Mucosa of rectum (tissue), 2 donors: ENCODE measurements at regions not wholly inside any gene's neighbourhood (a gene's known extent, or its start where the extent isn't known, plus 50 kb on each side); places are given as distances from the start of the nearest gene placed in this dataset.

Experiments
- H3K27ac ChIP-seq, 2 donors: one replicate each; pipeline ENCODE4 v1.7.0; 2013; ENCODE audit warnings: inconsistent platforms in 2 of 2, low read depth in 2 of 2, low read length in 2 of 2
- H3K27me3 ChIP-seq, 2 donors: one replicate each; pipeline ENCODE4 v1.7.0; 2013; ENCODE audit warnings: low read length in 2 of 2; ENCODE audit not compliant: control insufficient read depth in 2 of 2, insufficient read depth in 2 of 2
- H3K36me3 ChIP-seq, 2 donors: one replicate each; pipeline ENCODE4 v1.7.0; 2013; ENCODE audit warnings: low read length in 2 of 2; ENCODE audit not compliant: control insufficient read depth in 2 of 2, insufficient read depth in 2 of 2
- H3K4me1 ChIP-seq, 2 donors: one replicate each; pipeline ENCODE4 v1.7.0; 2013; ENCODE audit warnings: low read length in 2 of 2, mild to moderate bottlenecking in 1 of 2; ENCODE audit not compliant: control insufficient read depth in 2 of 2, insufficient read depth in 2 of 2
- H3K4me3 ChIP-seq, 2 donors: one replicate each; pipeline ENCODE4 v1.7.0; 2013; ENCODE audit warnings: low read length in 2 of 2
- H3K9ac ChIP-seq, 2 donors: one replicate each; pipeline ENCODE4 v1.7.0; 2013; ENCODE audit warnings: low read length in 2 of 2, low read depth in 1 of 2, mild to moderate bottlenecking in 1 of 2
- H3K9me3 ChIP-seq, 2 donors: one replicate each; pipeline ENCODE4 v1.7.0; 2013; ENCODE audit warnings: low read length in 2 of 2; ENCODE audit not compliant: control insufficient read depth in 2 of 2
- donor health status: healthy.
- donor health status: Normal muscosa, but diverticular disease.

DNA sequence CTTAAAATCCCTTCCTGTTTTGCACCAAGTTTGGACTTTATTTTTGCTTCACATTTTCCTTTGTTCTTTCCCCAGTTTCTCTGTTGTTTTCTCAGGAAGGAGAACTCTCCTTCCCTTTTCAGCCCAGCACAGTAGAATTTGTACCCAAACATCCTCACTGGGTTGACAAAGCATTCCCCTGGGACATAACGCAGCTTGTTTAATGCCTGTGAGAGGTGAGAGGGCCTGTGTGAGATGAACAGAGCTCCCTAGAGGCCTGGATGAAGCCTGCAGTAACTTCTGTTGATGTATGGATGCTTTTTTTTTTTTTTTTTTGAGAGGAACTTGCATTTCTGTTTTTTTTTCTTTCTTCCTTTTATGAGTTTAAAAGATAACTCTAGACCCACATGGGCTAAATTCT, 104.9 kb upstream of the SLC22A23 start:
- H3K4me1 ChIP-seq, result no peaks in the 10 kb centered on the region

DNA sequence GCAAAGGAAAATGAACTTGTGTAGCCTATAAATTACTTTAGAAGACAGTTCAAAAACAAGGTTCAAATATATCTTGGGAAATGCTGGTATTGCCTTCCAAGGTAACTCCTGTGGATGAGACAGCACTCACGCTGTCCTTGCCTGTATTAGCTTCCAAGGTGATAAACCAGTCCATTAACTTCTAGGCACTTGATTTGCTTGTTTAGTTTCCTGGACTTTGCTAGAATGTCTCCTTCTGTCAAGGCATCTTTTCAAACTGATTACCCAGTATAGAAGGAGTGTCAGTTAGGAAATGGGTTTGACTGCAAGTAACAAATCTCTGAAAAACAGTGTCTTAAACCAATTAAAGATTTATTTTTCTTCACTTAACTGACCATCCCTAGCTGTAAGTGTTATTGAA, 103.4 kb upstream of the SLC22A23 start:
- H3K4me3 ChIP-seq, result no peak overlapping the region
- H3K36me3 ChIP-seq, result no peaks in the 10 kb centered on the region
- H3K9ac ChIP-seq, result no peak overlapping the region
- H3K27me3 ChIP-seq, result no peaks in the 10 kb centered on the region
- H3K4me1 ChIP-seq, result no peaks in the 10 kb centered on the region
- no peaks in the 10 kb centered on the region for H3K9me3 ChIP-seq
- H3K27ac ChIP-seq, result no peak overlapping the region

More for the DNA sequence above, 104.9 kb upstream of the SLC22A23 start:
- H3K4me3 ChIP-seq, result no peak overlapping the region
- H3K27ac ChIP-seq, result no peak overlapping the region
- H3K27me3 ChIP-seq, result no peaks in the 10 kb centered on the region
- no peaks in the 10 kb centered on the region for H3K36me3 ChIP-seq
- H3K9me3 ChIP-seq, result no peaks in the 10 kb centered on the region
- no peak overlapping the region for H3K9ac ChIP-seq

DNA sequence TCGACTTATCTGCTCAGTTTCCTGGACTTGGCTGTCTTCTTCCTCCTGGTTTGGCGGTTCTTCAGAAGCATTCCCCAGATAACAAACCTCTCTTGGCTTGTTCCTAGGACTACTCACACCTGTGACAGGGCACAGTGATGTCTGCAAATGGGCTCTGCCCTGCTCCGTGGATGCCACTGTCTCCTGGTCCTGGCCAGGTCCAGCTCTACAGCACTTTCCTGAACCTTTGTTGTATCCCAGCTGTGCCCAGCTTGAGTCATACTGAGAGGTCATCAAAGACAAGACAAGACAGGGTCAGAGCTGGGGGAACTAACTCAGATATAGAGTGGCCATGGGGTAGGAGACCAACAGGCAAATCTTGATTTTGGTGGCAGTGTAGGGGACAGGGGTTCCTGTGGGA, 102.7 kb upstream of the SLC22A23 start:
- Histone ChIP-seq H3K4me3 (no peak overlapping the region), H3K27me3 (no peaks in the 10 kb centered on the region), H3K27ac (no peak overlapping the region)

DNA sequence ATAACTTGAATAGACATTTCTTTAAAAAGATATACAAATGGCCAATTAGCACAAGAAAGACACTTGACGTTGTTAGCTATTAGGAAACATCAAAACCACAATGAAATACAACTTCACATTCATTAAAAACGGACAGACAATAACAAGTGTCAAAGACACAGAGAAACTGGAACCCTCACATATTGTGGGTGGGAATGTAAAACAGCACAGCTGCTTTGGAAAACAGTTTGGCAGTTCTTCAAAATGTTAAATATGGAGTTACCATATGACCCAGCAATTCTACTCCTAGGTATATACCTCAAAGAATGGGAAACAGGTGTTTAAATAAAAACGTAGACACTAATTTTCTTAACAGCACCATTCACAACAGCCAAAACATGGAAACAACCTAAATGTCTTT, 100.5 kb upstream of the SLC22A23 start:
- Histone ChIP-seq H3K27ac (no peak overlapping the region), H3K9ac (no peak overlapping the region), H3K27me3 (no peaks in the 10 kb centered on the region), H3K9me3 (no peaks in the 10 kb centered on the region), H3K36me3 (no peaks in the 10 kb centered on the region), H3K4me1 (no peaks in the 10 kb centered on the region), H3K4me3 (no peak overlapping the region)

More for the DNA sequence above, 102.7 kb upstream of the SLC22A23 start:
- H3K36me3 ChIP-seq, result no peaks in the 10 kb centered on the region
- H3K9ac ChIP-seq, result no peak overlapping the region
- H3K4me1 ChIP-seq, result no peaks in the 10 kb centered on the region
- H3K9me3 ChIP-seq, result no peaks in the 10 kb centered on the region

DNA sequence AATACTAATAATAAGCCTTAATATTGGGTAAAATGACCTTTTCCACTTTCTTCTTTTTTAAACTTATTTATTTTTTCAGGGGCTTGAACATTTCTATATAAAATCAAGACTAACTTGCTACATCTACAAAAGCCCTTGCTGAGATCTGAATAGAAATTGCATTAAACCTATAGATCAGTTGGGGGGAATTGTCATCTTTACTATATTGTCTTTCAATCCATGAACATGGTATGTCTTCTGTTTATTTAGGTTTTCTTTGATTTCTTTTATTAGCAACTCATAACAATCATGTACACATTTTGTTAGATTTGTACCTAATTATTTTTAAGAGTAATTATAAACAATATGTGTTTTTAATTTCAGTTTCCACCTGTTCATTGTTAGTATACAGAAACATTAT, 96.4 kb upstream of the SLC22A23 start:
- Histone ChIP-seq H3K9ac (no peak overlapping the region), H3K4me1 (peaks cover 0 to 4% of the 10 kb centered on the region in 2 donors), H3K4me3 (no peak overlapping the region), H3K9me3 (no peaks in the 10 kb centered on the region), H3K36me3 (no peaks in the 10 kb centered on the region), H3K27me3 (no peaks in the 10 kb centered on the region), H3K27ac (no peak overlapping the region)

DNA sequence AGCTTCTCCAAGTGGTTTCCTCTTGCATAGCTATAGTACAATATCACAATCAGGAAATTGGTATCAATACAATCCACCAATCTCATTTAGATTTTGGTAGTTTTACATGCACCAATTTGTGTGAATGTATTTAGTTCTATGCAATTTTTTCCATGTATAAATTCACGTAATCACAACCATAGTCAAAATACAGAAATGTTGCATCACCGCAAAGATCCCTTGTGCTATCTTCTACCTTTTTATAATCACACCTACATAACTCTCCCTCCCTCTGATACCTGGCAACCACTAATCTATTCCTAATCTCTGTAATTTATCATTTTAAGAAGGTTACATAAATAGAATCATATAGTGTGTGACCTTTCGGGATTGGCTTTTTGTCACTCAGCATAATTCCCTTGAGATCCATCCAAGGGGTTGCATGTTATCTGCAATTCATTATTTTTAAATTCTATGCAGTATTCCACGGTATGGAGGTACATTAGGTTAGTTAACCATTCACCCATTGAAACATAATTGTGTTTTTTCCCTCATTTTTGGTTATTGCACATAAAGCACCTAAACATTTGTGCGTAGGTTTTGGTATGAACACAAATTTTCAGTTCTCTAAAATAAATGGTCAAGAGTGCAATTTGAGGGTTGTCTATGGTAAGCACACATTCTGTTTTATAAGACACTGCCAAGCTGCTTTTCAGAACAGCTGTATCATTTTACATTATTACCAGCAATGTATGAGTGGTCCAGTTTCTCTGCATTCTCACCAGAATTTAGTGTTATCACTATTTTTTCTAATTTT, 95.1 kb upstream of the SLC22A23 start:
- Histone ChIP-seq H3K4me1 (peaks cover 0 to 8% of the 10 kb centered on the region in 2 donors), H3K27ac (no peak overlapping the region), H3K4me3 (no peak overlapping the region), H3K36me3 (no peaks in the 10 kb centered on the region), H3K9me3 (no peaks in the 10 kb centered on the region), H3K9ac (no peak overlapping the region), H3K27me3 (no peaks in the 10 kb centered on the region)

DNA sequence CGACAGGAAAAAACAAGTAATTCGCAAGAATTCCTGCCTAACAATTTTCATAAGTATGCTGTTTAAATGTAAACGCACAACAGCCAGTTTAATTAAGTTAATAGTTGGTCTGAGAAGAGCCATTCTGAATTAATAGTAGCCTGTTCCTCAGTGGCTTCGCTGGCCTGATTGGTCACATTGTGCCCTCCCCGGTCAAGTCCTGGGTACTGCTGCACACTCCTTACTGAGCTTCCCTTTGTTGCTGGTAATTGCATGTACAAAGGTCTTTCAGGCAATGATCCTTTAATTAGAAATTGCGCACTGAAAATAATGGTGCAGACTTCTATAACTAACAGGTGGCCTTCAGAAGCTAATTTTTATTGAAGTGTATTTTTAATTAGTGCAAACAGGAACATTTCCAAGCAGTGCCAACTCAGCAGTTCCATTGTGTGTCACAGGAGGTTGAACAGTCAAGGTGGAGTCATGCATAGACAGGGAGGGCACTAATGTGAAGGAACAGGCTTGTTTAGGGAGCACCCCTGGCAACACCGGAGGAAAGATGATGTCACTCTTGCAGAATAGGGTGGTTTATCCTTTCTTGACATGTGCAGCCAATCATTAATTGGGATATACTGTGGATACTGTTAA, 92.6 kb upstream of the SLC22A23 start:
- Histone ChIP-seq H3K4me1 (peaks cover 6 to 16% of the 10 kb centered on the region in 2 donors), H3K36me3 (no peaks in the 10 kb centered on the region), H3K27ac (no peak overlapping the region), H3K9ac (no peak overlapping the region), H3K4me3 (no peak overlapping the region), H3K27me3 (no peaks in the 10 kb centered on the region), H3K9me3 (no peaks in the 10 kb centered on the region)

DNA sequence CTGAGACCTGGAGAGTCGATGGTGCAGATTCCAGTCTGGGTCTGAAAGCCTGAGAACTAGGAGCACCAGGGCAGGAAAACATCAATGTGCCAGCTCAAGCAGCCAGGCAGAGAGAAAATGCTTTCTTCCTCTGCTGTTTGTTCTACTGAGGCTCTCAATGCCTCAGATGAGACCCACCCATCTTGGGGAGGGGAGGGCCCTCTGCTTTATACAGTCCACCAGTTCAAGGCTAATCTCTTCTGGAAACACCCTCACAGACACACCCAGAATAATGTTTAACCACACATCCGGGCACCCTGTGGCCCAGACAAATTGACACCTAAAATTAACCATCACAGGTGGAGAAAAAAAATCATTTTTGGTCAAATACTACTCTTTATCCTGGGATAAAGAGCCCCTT, 89.3 kb upstream of the SLC22A23 start:
- peak overlapping the region in 1 of 2 donors; percentile 14 for H3K9ac ChIP-seq
- H3K4me1 ChIP-seq, result peaks cover 12 to 26% of the 10 kb centered on the region in 2 donors
- H3K4me3 ChIP-seq, result no peak overlapping the region
- H3K9me3 ChIP-seq, result no peaks in the 10 kb centered on the region
- H3K36me3 ChIP-seq, result no peaks in the 10 kb centered on the region
- no peaks in the 10 kb centered on the region for H3K27me3 ChIP-seq
- H3K27ac ChIP-seq, result peak overlapping the region; percentile 49 to 75

DNA sequence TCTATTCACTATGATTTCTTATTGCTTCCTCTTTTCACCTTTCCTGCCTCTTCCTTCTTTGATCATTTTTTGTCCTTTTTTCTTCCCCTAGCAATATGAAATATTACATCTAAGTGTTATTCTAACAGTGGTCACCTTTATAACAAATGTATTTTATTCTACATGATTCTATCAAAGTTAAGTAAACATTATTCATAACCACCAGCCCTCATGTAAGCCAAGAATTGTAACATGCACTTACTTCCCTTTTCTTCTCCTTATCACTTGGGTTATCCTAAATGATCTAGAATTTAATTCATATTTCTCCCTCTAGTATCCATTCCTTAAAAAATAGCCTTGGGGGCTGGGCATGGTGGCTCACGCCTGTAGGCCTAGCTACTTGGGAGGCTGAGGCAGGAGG, 88.3 kb upstream of the SLC22A23 start:
- H3K27ac ChIP-seq, result peak overlapping the region; percentile 63 to 70
- no peaks in the 10 kb centered on the region for H3K9me3 ChIP-seq
- no peak overlapping the region for H3K9ac ChIP-seq
- H3K4me1 ChIP-seq, result peaks cover 16 to 36% of the 10 kb centered on the region in 2 donors
- peak overlapping the region in 1 of 2 donors; percentile 15 for H3K4me3 ChIP-seq
- no peaks in the 10 kb centered on the region for H3K36me3 ChIP-seq
- no peaks in the 10 kb centered on the region for H3K27me3 ChIP-seq

DNA sequence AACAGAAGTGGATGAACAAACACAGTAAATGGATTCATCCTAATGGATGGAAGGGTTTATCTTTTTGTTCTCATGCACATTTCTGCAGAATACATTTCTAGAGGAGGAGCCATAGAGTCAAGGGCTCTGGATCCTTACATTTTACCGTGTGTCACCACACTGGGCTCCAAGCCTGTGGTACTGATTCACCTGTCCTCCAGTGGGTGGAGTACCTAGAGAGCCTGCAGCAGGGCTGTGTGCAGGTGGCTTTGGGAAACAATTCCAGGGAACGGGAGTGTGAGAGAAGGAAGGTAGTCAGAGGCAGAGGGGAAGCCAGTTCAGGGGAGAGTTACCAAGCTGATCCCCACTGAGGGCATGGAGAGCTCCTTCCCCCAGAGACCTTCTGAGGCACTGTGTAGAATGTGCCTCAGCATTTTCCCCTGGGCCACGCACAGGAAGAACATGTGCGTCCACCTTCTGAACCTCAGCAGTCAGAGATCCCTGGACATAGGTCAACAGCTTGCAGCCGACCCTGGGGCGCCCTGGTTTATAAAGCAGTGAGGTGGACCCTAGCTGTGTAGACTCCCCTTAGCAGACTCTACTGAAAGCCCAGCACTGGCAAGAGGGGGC, 85.3 kb upstream of the SLC22A23 start:
- H3K9ac ChIP-seq, result no peak overlapping the region
- H3K4me1 ChIP-seq, result peaks cover 17 to 33% of the 10 kb centered on the region in 2 donors
- H3K9me3 ChIP-seq, result no peaks in the 10 kb centered on the region
- no peaks in the 10 kb centered on the region for H3K27me3 ChIP-seq
- H3K27ac ChIP-seq, result peak overlapping the region in 1 of 2 donors; percentile 58
- H3K36me3 ChIP-seq, result no peaks in the 10 kb centered on the region
- H3K4me3 ChIP-seq, result no peak overlapping the region
